Dendritic cell treated with granulocyte-macrophage colony-stimulating factor and Interleukin-4, amounts not matched to agents 40 ng/mL and 50 ng/mL, for 4 days (primary cell): ENCODE measurements at regions not wholly inside any gene's neighbourhood (a gene's known extent, or its start where the extent isn't known, plus 50 kb on each side); places are given as distances from the start of the nearest gene placed in this dataset.
"Not testable (repeated sequence)": the region's sequence is repeated elsewhere in the genome, so short reads cannot be mapped to it uniquely, and the experiment has no call there.

Source experiments
- H3K27ac Mint-ChIP-seq: one replicate; pipeline ENCODE4 v1.8.0; 2022; ENCODE audit warnings: mild to moderate bottlenecking, mixed read lengths
- H3K27me3 Mint-ChIP-seq: one replicate; pipeline ENCODE4 v1.8.0; 2022; ENCODE audit warnings: mild to moderate bottlenecking, mixed read lengths
- H3K36me3 Mint-ChIP-seq: one replicate; pipeline ENCODE4 v1.8.0; 2022; ENCODE audit warnings: low read depth, mixed read lengths
- H3K4me1 Mint-ChIP-seq: one replicate; pipeline ENCODE4 v1.8.0; 2022; ENCODE audit warnings: low read depth, mixed read lengths
- H3K4me3 Mint-ChIP-seq: one replicate; pipeline ENCODE4 v1.8.0; 2022; ENCODE audit warnings: mild to moderate bottlenecking, moderate library complexity, mixed read lengths
- H3K9me3 Mint-ChIP-seq: one replicate; pipeline ENCODE4 v1.8.0; 2022; ENCODE audit warnings: mixed read lengths
- intact Hi-C: fragments of 100-400 bp; cut with micrococcal nuclease; formaldehyde crosslinking; loops from one replicate; pipeline ENCODE4 v1.15.0; 2022

GRCh38 chr14:104420523-104420922 is 159.0 kb upstream of the C14orf180 start:
- H3K27ac Mint-ChIP-seq, intact Hi-C loops, H3K4me3 Mint-ChIP-seq, H3K36me3 Mint-ChIP-seq, H3K27me3 Mint-ChIP-seq, H3K9me3 Mint-ChIP-seq, H3K4me1 Mint-ChIP-seq: not testable (repeated sequence)

- Mint-ChIP-seq H3K27ac (no peak overlapping the region), H3K36me3 (no peaks in the 10 kb centered on the region), H3K9me3 (no peaks in the 10 kb centered on the region), H3K4me1 (no peaks in the 10 kb centered on the region), H3K4me3 (no peak overlapping the region), H3K27me3 (no peaks in the 10 kb centered on the region)
- intact Hi-C loops, result no loop called here
Observed at GRCh38 chr14:104420990-104421389, 158.6 kb upstream of the C14orf180 start.

GRCh38 chr14:104421401-104421821 is 158.2 kb upstream of the C14orf180 start:
- Mint-ChIP-seq H3K27ac (no peak overlapping the region), H3K27me3 (no peaks in the 10 kb centered on the region), H3K36me3 (no peaks in the 10 kb centered on the region), H3K9me3 (no peaks in the 10 kb centered on the region), H3K4me1 (no peaks in the 10 kb centered on the region), H3K4me3 (no peak overlapping the region)
- intact Hi-C loops, result no loop called here

- Mint-ChIP-seq H3K4me1 (no peaks in the 10 kb centered on the region), H3K27ac (no peak overlapping the region), H3K4me3 (no peak overlapping the region), H3K9me3 (no peaks in the 10 kb centered on the region), H3K36me3 (no peaks in the 10 kb centered on the region), H3K27me3 (no peaks in the 10 kb centered on the region)
- intact Hi-C loops, result no loop called here
Observed at GRCh38 chr14:104421892-104422828, 157.4 kb upstream of the C14orf180 start.

GRCh38 chr14:104422837-104423681 is 156.5 kb upstream of the C14orf180 start:
- Mint-ChIP-seq H3K27ac (no peak overlapping the region), H3K9me3 (no peaks in the 10 kb centered on the region), H3K4me1 (no peaks in the 10 kb centered on the region), H3K4me3 (no peak overlapping the region), H3K27me3 (no peaks in the 10 kb centered on the region), H3K36me3 (no peaks in the 10 kb centered on the region)
- intact Hi-C loops, result no loop called here

GRCh38 chr14:104423701-104424405 is 155.7 kb upstream of the C14orf180 start:
- H3K4me3 Mint-ChIP-seq, result no peak overlapping the region
- H3K27ac Mint-ChIP-seq, result no peak overlapping the region

GRCh38 chr14:104424406-104425072 is 155.0 kb upstream of the C14orf180 start:
- H3K27me3 Mint-ChIP-seq, result no peaks in the 10 kb centered on the region
- no peak overlapping the region for H3K4me3 Mint-ChIP-seq
- intact Hi-C loops, result no loop called here
- H3K27ac Mint-ChIP-seq, result no peak overlapping the region
- H3K36me3 Mint-ChIP-seq, result no peaks in the 10 kb centered on the region
- no peaks in the 10 kb centered on the region for H3K4me1 Mint-ChIP-seq
- no peaks in the 10 kb centered on the region for H3K9me3 Mint-ChIP-seq

More at GRCh38 chr14:104423701-104424405, 155.7 kb upstream of the C14orf180 start:
- intact Hi-C loops, result no loop called here
- no peaks in the 10 kb centered on the region for H3K27me3 Mint-ChIP-seq
- H3K9me3 Mint-ChIP-seq, result no peaks in the 10 kb centered on the region
- H3K36me3 Mint-ChIP-seq, result no peaks in the 10 kb centered on the region
- no peaks in the 10 kb centered on the region for H3K4me1 Mint-ChIP-seq

- no peaks in the 10 kb centered on the region for H3K9me3 Mint-ChIP-seq
- H3K4me1 Mint-ChIP-seq, result no peaks in the 10 kb centered on the region
- H3K36me3 Mint-ChIP-seq, result no peaks in the 10 kb centered on the region
- H3K4me3 Mint-ChIP-seq, result no peak overlapping the region
- H3K27me3 Mint-ChIP-seq, result no peaks in the 10 kb centered on the region
- H3K27ac Mint-ChIP-seq, result no peak overlapping the region
- intact Hi-C loops, result no loop called here
Observed at GRCh38 chr14:104425171-104425681, 154.3 kb upstream of the C14orf180 start.

GRCh38 chr14:104425763-104426646 is 153.6 kb upstream of the C14orf180 start:
- no peak overlapping the region for H3K4me3 Mint-ChIP-seq
- H3K27me3 Mint-ChIP-seq, result no peaks in the 10 kb centered on the region
- H3K27ac Mint-ChIP-seq, result no peak overlapping the region
- H3K36me3 Mint-ChIP-seq, result no peaks in the 10 kb centered on the region
- H3K9me3 Mint-ChIP-seq, result no peaks in the 10 kb centered on the region
- intact Hi-C loops, result no loop called here
- no peaks in the 10 kb centered on the region for H3K4me1 Mint-ChIP-seq

GRCh38 chr14:104427131-104427851 is 152.3 kb upstream of the C14orf180 start:
- Mint-ChIP-seq H3K4me1 (no peaks in the 10 kb centered on the region), H3K27me3 (no peaks in the 10 kb centered on the region), H3K27ac (no peak overlapping the region), H3K9me3 (no peaks in the 10 kb centered on the region), H3K4me3 (no peak overlapping the region), H3K36me3 (no peaks in the 10 kb centered on the region)
- intact Hi-C loops, result no loop called here

GRCh38 chr14:104428333-104428851 is 151.2 kb upstream of the C14orf180 start:
- Mint-ChIP-seq H3K4me1 (no peaks in the 10 kb centered on the region), H3K4me3 (no peak overlapping the region), H3K27me3 (no peaks in the 10 kb centered on the region), H3K9me3 (no peaks in the 10 kb centered on the region), H3K36me3 (no peaks in the 10 kb centered on the region), H3K27ac (no peak overlapping the region)
- intact Hi-C loops, result no loop called here

- Mint-ChIP-seq H3K27me3 (no peaks in the 10 kb centered on the region), H3K27ac (no peak overlapping the region), H3K4me1 (no peaks in the 10 kb centered on the region), H3K36me3 (no peaks in the 10 kb centered on the region), H3K4me3 (no peak overlapping the region), H3K9me3 (no peaks in the 10 kb centered on the region)
- intact Hi-C loops, result no loop called here
Observed at GRCh38 chr14:104428860-104429259, 150.7 kb upstream of the C14orf180 start.
